Endodermal cell (in vitro differentiated cells): ENCODE measurements at regions not wholly inside any gene's neighbourhood (a gene's known extent, or its start where the extent isn't known, plus 50 kb on each side); places are given as distances from the start of the nearest gene placed in this dataset.

Source experiments
- DNase-seq: peaks from one replicate; pipeline ENCODE4 v3.0.0-alpha.2; 2017
- H3K27ac ChIP-seq: 2 replicates; pipeline ENCODE4 v1.5.1; 2013; ENCODE audit warnings: mild to moderate bottlenecking, low read depth, low read length, moderate library complexity
- H3K27me3 ChIP-seq: 2 replicates; pipeline ENCODE4 v1.6.1; 2013; ENCODE audit warnings: mild to moderate bottlenecking, low read length, moderate library complexity; ENCODE audit not compliant: insufficient read depth, control insufficient read depth, poor library complexity, severe bottlenecking
- H3K36me3 ChIP-seq: 2 replicates; pipeline ENCODE4 v1.7.0; 2013; ENCODE audit warnings: mild to moderate bottlenecking, low read length, moderate library complexity; ENCODE audit not compliant: control insufficient read depth, insufficient read depth
- H3K4me1 ChIP-seq: one replicate; pipeline ENCODE4 v1.7.0; 2013; ENCODE audit warnings: low read length; ENCODE audit not compliant: control insufficient read depth, insufficient read depth
- H3K4me3 ChIP-seq: 2 replicates; pipeline ENCODE4 v1.5.1; 2013; ENCODE audit warnings: mild to moderate bottlenecking, low read length, moderate library complexity
- H3K9ac ChIP-seq: 2 replicates; pipeline ENCODE4 v1.6.1; 2013; ENCODE audit warnings: mild to moderate bottlenecking, low read length, moderate library complexity; ENCODE audit not compliant: poor library complexity, severe bottlenecking; ENCODE audit errors: extremely low read depth
- H3K9me3 ChIP-seq: 2 replicates; pipeline ENCODE4 v1.6.1; 2013; ENCODE audit warnings: mild to moderate bottlenecking, low read length, moderate library complexity; ENCODE audit not compliant: control insufficient read depth
- H3K27ac Mint-ChIP-seq: 2 replicates; pipeline ENCODE4 v1.8.0; 2020; ENCODE audit warnings: mixed read lengths
- H3K27me3 Mint-ChIP-seq: 2 replicates; pipeline ENCODE4 v1.8.0; 2021; ENCODE audit warnings: mild to moderate bottlenecking, mixed read lengths; ENCODE audit not compliant: insufficient read depth
- H3K36me3 Mint-ChIP-seq: 2 replicates; pipeline ENCODE4 v1.8.0; 2020; ENCODE audit warnings: low read depth, mixed read lengths
- H3K4me1 Mint-ChIP-seq: 2 replicates; pipeline ENCODE4 v1.8.0; 2020; ENCODE audit warnings: mixed read lengths
- H3K4me3 Mint-ChIP-seq: 2 replicates; pipeline ENCODE4 v1.8.0; 2020; ENCODE audit warnings: mild to moderate bottlenecking, moderate library complexity, mixed read lengths
- H3K9me3 Mint-ChIP-seq: 2 replicates; pipeline ENCODE4 v1.8.0; 2020; ENCODE audit warnings: mild to moderate bottlenecking, mixed read lengths
- CTCF ChIP-seq: fragments of 200-600 bp; sonication (generic); conservative IDR thresholded peaks from 2 replicates; pipeline ENCODE4 v1.5.0; 2021; ENCODE audit warnings: antibody characterized with exemption, mild to moderate bottlenecking
- WGBS, 2 experiments: methylation state at CpG; one replicate each; pipeline versions ENCODE4 v1.1.5 to v1.1.7; 2013; ENCODE audit warnings: missing lambda C conversion rate in 2 of 2, mixed read lengths in 1 of 2; ENCODE audit not compliant: insufficient coverage in 1 of 2, insufficient read length in 1 of 2; 5-methylcytosine and 5-hydroxymethylcytosine counted together

DNA sequence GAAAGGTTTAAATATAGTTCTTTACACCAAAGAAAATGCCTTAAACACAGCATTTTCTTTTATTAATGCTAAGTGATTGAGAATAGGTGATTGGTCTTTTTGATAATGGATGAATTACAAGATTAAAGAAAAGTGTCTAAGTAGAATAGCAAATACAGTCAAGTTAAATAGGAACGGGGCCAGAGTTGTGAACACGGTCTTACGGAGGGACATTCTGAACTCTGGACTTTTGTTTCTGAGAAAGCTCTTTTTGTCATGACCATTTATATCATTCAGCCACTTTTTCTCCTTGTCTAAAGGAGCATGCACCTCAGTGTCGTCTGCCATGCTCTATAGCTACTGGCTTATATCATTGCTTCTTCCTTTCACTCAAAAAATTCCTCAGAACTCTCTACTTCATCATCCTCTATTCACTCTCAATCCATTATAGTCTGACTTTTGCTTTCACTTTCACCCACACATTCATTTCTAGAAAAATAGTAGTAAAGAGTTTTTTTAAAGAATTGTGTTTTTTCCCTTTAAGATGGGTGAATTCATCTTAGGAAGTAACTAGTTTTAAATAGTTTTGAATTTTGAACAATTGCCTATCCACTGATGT is 263.0 kb upstream of the FBXL7 start:
- H3K27me3 ChIP-seq = no peaks in the 10 kb centered on the region
- WGBS, 2 experiments = 89 to 98% methylated on average over 4 of the region's 4 CpGs
- DNase-seq = no peak
- peaks cover 16% of the 10 kb centered on the region for H3K9me3 ChIP-seq
- H3K9ac ChIP-seq = no peak overlapping the region
- no peaks in the 10 kb centered on the region for H3K36me3 ChIP-seq
- TF ChIP-seq CTCF = no peak
- Mint-ChIP-seq H3K27ac (no peak overlapping the region), H3K9me3 (peaks cover 21% of the 10 kb centered on the region), H3K4me1 (peaks cover 4% of the 10 kb centered on the region), H3K36me3 (no peaks in the 10 kb centered on the region), H3K4me3 (no peak overlapping the region), H3K27me3 (no peaks in the 10 kb centered on the region)
- no peak overlapping the region for H3K27ac ChIP-seq
- H3K4me1 ChIP-seq = no peaks in the 10 kb centered on the region
- no peak overlapping the region for H3K4me3 ChIP-seq

GRCh38 chr5:15234911-15235310 is 265.1 kb upstream of the FBXL7 start:
- peaks cover 4% of the 10 kb centered on the region for H3K4me1 Mint-ChIP-seq
- no peaks in the 10 kb centered on the region for H3K27me3 Mint-ChIP-seq
- no peaks in the 10 kb centered on the region for H3K36me3 ChIP-seq
- H3K27ac ChIP-seq = no peak overlapping the region
- H3K36me3 Mint-ChIP-seq = no peaks in the 10 kb centered on the region
- H3K27ac Mint-ChIP-seq = no peak overlapping the region
- H3K9me3 Mint-ChIP-seq = peaks cover 7% of the 10 kb centered on the region
- WGBS, 2 experiments = 90% methylated on average over 1 of the region's 1 CpG; no CpG with 5 or more reads in 1 of the 2 experiments
- peaks cover 4% of the 10 kb centered on the region for H3K9me3 ChIP-seq
- no peak overlapping the region for H3K4me3 ChIP-seq
- H3K9ac ChIP-seq = no peak overlapping the region
- H3K4me3 Mint-ChIP-seq = no peak overlapping the region
- no peaks in the 10 kb centered on the region for H3K4me1 ChIP-seq
- TF ChIP-seq CTCF = no peak
- DNase-seq = no peak
- no peaks in the 10 kb centered on the region for H3K27me3 ChIP-seq

DNA sequence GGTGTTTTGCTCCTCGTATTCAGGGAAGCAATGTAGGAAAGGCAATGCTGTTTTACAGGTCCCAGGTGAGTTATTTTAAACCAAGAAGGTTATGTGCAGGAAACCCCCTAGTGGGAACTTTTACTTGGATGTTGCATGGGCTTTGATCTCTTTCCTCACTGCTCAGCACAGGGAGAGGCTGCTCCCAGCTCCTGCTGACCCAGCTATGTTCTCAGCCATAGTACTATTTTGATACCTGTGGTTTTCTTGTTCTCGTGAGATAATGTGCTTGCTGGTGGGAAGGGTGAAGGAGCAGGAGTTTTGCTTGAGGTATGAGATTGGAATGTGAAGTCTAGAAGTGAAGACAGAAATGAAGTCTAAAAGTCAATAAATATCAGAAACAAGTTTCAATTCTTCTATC is 265.6 kb upstream of the FBXL7 start:
- peaks cover 3% of the 10 kb centered on the region for H3K9me3 Mint-ChIP-seq
- peaks cover 4% of the 10 kb centered on the region for H3K4me1 Mint-ChIP-seq
- H3K27ac ChIP-seq = no peak overlapping the region
- TF ChIP-seq CTCF = peak; percentile 19
- no peaks in the 10 kb centered on the region for H3K36me3 Mint-ChIP-seq
- no peak overlapping the region for H3K4me3 ChIP-seq
- H3K27me3 Mint-ChIP-seq = no peaks in the 10 kb centered on the region
- H3K4me3 Mint-ChIP-seq = no peak overlapping the region
- no peaks in the 10 kb centered on the region for H3K9me3 ChIP-seq
- no peaks in the 10 kb centered on the region for H3K4me1 ChIP-seq
- peak overlapping the region; percentile 13 for H3K27ac Mint-ChIP-seq
- no peaks in the 10 kb centered on the region for H3K36me3 ChIP-seq
- DNase-seq = peak; percentile 76
- no peak overlapping the region for H3K9ac ChIP-seq
- no peaks in the 10 kb centered on the region for H3K27me3 ChIP-seq
- WGBS, 2 experiments = 52 to 60% methylated on average over 1 to 2 of the region's 2 CpGs
